OCI-LY1 (cell line): ENCODE measurements at regions not wholly inside any gene's neighbourhood (a gene's known extent, or its start where the extent isn't known, plus 50 kb on each side); places are given as distances from the start of the nearest gene placed in this dataset.

Experiments
- H2AFZ ChIP-seq: fragments of 200-600 bp; sonication (generic), shearing (Covaris generic); 2 replicates; pipeline ENCODE4 v1.6.0; 2014; ENCODE audit warnings: antibody characterized with exemption, mild to moderate bottlenecking, low read length
- H3F3A ChIP-seq: fragments of 200-600 bp; sonication (generic), shearing (Covaris generic); 2 replicates; pipeline ENCODE4 v1.6.0; 2014; ENCODE audit warnings: mild to moderate bottlenecking, antibody characterized with exemption, low read length, moderate library complexity; ENCODE audit not compliant: insufficient read depth
- H3K27ac ChIP-seq: fragments of 200-600 bp; sonication (generic); 2 replicates; pipeline ENCODE4 v1.5.1; 2014; ENCODE audit warnings: low read length, mixed run types, mild to moderate bottlenecking, low read depth; ENCODE audit not compliant: poor library complexity, severe bottlenecking
- H3K27me3 ChIP-seq: fragments of 200-600 bp; sonication (generic); 2 replicates; pipeline ENCODE4 v1.6.0; 2014; ENCODE audit warnings: antibody characterized with exemption, mild to moderate bottlenecking, low read length, moderate library complexity; ENCODE audit not compliant: insufficient read depth
- H3K36me3 ChIP-seq: fragments of 200-600 bp; sonication (generic); 2 replicates; pipeline ENCODE4 v1.6.1; 2014; ENCODE audit warnings: mild to moderate bottlenecking, antibody characterized with exemption, low read length, moderate library complexity, mixed read lengths; ENCODE audit not compliant: insufficient read depth
- H3K4me1 ChIP-seq: fragments of 200-600 bp; sonication (generic); 2 replicates; pipeline ENCODE4 v1.5.1; 2014; ENCODE audit warnings: mild to moderate bottlenecking, low read length, moderate library complexity; ENCODE audit not compliant: insufficient read depth, severe bottlenecking
- H3K4me2 ChIP-seq: fragments of 200-600 bp; sonication (generic), shearing (Covaris generic); 2 replicates; pipeline ENCODE4 v1.6.1; 2014; ENCODE audit warnings: low read length
- H3K4me3 ChIP-seq: fragments of 200-600 bp; sonication (generic); 2 replicates; pipeline ENCODE4 v1.5.1; 2014; ENCODE audit warnings: low read length, low read depth, mild to moderate bottlenecking, mixed read lengths; ENCODE audit not compliant: poor library complexity, severe bottlenecking
- H3K79me2 ChIP-seq: fragments of 200-600 bp; shearing (Covaris generic); 2 replicates; pipeline ENCODE4 v1.6.1; 2016; ENCODE audit warnings: mixed run types, low read length, mixed read lengths; ENCODE audit not compliant: insufficient read depth
- H3K9ac ChIP-seq: fragments of 200-600 bp; sonication (generic), shearing (Covaris generic); 2 replicates; pipeline ENCODE4 v1.6.1; 2014; ENCODE audit warnings: mild to moderate bottlenecking, low read length, mixed read lengths
- H3K9me2 ChIP-seq: fragments of 200-600 bp; sonication (generic), shearing (Covaris generic); 2 replicates; pipeline ENCODE4 v1.6.1; 2014; ENCODE audit warnings: low read depth, mild to moderate bottlenecking, low read length, mixed read lengths
- H3K9me3 ChIP-seq: fragments of 200-600 bp; shearing (Covaris generic); 2 replicates; pipeline ENCODE4 v1.6.1; 2014; ENCODE audit warnings: low read length, mixed read lengths
- H4K20me1 ChIP-seq: fragments of 200-600 bp; sonication (generic), shearing (Covaris generic); 2 replicates; pipeline ENCODE4 v1.6.0; 2016; ENCODE audit warnings: mild to moderate bottlenecking, low read length; ENCODE audit not compliant: insufficient read depth
- EZH2 ChIP-seq: fragments of 200-600 bp; sonication (generic), shearing (Covaris generic); IDR thresholded peaks from 2 replicates; pipeline ENCODE4 v1.8.0; 2017; ENCODE audit warnings: borderline replicate concordance, mixed run types, mild to moderate bottlenecking, antibody characterized with exemption, low read length, moderate library complexity, mixed read lengths
- TF ChIP-seq, protein P1 (sequence below): fragments of 200-600 bp; sonication (generic), shearing (Covaris generic); IDR thresholded peaks from 2 replicates; pipeline ENCODE4 v1.5.1; 2017; ENCODE audit warnings: mild to moderate bottlenecking, antibody characterized with exemption, low read length, moderate library complexity, mixed read lengths

- H3K4me2 ChIP-seq, result no peak overlapping the region
- no peak overlapping the region for H3K9ac ChIP-seq
- no peaks in the 10 kb centered on the region for H3K9me2 ChIP-seq
- no peak for TF ChIP-seq EZH2
- TF ChIP-seq, protein P1, sequence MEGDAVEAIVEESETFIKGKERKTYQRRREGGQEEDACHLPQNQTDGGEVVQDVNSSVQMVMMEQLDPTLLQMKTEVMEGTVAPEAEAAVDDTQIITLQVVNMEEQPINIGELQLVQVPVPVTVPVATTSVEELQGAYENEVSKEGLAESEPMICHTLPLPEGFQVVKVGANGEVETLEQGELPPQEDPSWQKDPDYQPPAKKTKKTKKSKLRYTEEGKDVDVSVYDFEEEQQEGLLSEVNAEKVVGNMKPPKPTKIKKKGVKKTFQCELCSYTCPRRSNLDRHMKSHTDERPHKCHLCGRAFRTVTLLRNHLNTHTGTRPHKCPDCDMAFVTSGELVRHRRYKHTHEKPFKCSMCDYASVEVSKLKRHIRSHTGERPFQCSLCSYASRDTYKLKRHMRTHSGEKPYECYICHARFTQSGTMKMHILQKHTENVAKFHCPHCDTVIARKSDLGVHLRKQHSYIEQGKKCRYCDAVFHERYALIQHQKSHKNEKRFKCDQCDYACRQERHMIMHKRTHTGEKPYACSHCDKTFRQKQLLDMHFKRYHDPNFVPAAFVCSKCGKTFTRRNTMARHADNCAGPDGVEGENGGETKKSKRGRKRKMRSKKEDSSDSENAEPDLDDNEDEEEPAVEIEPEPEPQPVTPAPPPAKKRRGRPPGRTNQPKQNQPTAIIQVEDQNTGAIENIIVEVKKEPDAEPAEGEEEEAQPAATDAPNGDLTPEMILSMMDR, result no peak
- no peaks in the 10 kb centered on the region for H3K79me2 ChIP-seq
- no peaks in the 10 kb centered on the region for H3K36me3 ChIP-seq
- no peaks in the 10 kb centered on the region for H3F3A ChIP-seq
- no peak overlapping the region for H3K27ac ChIP-seq
- peaks cover 8% of the 10 kb centered on the region for H3K4me1 ChIP-seq
- no peak overlapping the region for H2AFZ ChIP-seq
- H3K27me3 ChIP-seq, result no peaks in the 10 kb centered on the region
- no peaks in the 10 kb centered on the region for H3K9me3 ChIP-seq
- no peaks in the 10 kb centered on the region for H4K20me1 ChIP-seq
- no peak overlapping the region for H3K4me3 ChIP-seq
Measured at GRCh38 chr14:62062645-62063044, 300.4 kb downstream of the SNAPC1 start.

DNA sequence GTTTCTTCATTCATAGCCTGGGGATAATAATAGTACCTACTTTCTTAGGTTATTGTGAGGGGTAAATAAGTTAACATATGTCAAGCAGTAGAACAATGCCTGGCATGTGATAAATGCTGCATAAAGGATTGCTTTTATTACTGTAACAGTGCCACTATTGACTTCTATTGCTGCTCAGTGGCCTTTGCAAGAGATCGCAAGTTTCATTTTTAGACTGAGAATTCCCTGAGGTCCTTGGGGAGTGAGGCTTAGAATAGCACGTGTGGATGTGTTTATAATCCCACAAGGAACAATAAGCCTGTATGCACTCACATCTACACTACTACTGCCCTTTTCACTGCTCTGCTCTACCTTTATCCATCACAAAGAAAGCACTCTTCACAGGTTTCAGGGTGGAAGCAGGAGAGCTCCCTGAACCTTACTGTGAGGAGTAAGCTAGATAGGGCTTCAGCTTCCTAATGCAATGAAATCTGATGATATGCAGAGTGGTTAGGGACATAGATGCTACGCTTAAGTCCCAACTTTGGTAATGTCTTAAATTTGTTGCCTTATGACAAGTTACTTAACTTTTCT, 302.6 kb downstream of the SNAPC1 start:
- Histone ChIP-seq H4K20me1 (no peaks in the 10 kb centered on the region), H3K27ac (no peak overlapping the region), H3K9me3 (no peaks in the 10 kb centered on the region), H3K4me1 (peaks cover 8% of the 10 kb centered on the region), H3K4me2 (no peak overlapping the region), H3K9me2 (no peaks in the 10 kb centered on the region), H2AFZ (no peak overlapping the region), H3K79me2 (no peaks in the 10 kb centered on the region), H3F3A (no peaks in the 10 kb centered on the region), H3K9ac (no peak overlapping the region), H3K27me3 (no peaks in the 10 kb centered on the region), H3K4me3 (no peak overlapping the region), H3K36me3 (no peaks in the 10 kb centered on the region)
- TF ChIP-seq EZH2, result no peak

DNA sequence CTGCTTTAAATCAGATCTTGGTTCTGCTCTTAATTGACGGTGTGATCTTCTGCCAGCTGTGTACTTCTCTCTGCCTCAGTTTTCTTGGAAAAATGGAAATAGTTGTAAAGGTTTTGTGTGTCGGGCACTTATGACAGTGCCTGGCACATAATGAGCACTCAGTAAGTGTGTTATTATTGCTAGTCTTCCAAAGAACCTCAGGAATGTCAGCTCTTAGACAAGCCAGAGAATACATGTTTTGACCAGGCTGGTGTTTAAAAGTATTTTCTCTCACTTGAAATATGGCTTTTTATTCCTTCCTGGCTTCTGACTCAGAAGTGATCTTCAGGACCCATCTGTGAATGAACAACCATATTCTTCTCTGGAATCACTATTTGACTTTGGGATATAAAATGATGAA, 304.1 kb downstream of the SNAPC1 start:
- Histone ChIP-seq H3K4me1 (peaks cover 8% of the 10 kb centered on the region), H3K9me2 (no peaks in the 10 kb centered on the region), H4K20me1 (no peaks in the 10 kb centered on the region), H3K9ac (no peak overlapping the region), H2AFZ (no peak overlapping the region), H3K4me2 (no peak overlapping the region), H3F3A (no peaks in the 10 kb centered on the region), H3K79me2 (no peaks in the 10 kb centered on the region), H3K4me3 (no peak overlapping the region), H3K9me3 (no peaks in the 10 kb centered on the region), H3K36me3 (no peaks in the 10 kb centered on the region), H3K27ac (no peak overlapping the region), H3K27me3 (no peaks in the 10 kb centered on the region)
- no peak for TF ChIP-seq EZH2
- TF ChIP-seq, protein P1, result no peak

DNA sequence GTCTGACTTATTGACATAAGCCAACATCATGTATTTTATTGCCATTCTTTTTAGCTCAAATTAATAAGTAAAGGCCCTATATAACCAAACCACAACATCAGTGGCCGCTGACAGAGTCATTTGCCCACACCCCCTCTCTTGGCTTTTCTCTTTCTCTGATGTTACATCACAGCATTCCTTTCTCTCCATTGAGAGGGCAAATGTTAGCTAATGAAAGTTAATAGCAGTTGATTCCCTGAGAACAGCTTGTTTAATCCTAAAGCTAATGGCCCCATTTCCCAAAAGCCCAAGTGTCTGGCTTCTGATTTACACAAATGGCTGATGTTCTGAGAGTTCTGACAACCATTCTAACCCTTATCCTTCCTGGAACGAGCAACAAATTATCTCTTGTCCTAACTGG, 308.8 kb downstream of the SNAPC1 start:
- Histone ChIP-seq H3K27ac (no peak overlapping the region), H3K9me3 (no peaks in the 10 kb centered on the region), H3K4me2 (no peak overlapping the region)

More for the DNA sequence above, 308.8 kb downstream of the SNAPC1 start:
- no peaks in the 10 kb centered on the region for H3F3A ChIP-seq
- no peaks in the 10 kb centered on the region for H3K36me3 ChIP-seq
- TF ChIP-seq, protein P1, result no peak
- TF ChIP-seq EZH2, result no peak
- H3K9me2 ChIP-seq, result no peaks in the 10 kb centered on the region
- H4K20me1 ChIP-seq, result no peaks in the 10 kb centered on the region
- no peaks in the 10 kb centered on the region for H3K4me1 ChIP-seq
- H3K9ac ChIP-seq, result no peak overlapping the region
- H2AFZ ChIP-seq, result no peak overlapping the region
- H3K79me2 ChIP-seq, result no peaks in the 10 kb centered on the region
- H3K4me3 ChIP-seq, result no peak overlapping the region
- no peaks in the 10 kb centered on the region for H3K27me3 ChIP-seq
